K562 (cell line): ENCODE measurements at regions not wholly inside any gene's neighbourhood (a gene's known extent, or its start where the extent isn't known, plus 50 kb on each side); places are given as distances from the start of the nearest gene placed in this dataset.

Experiments
- ATAC-seq: fragments of 200-7000 bp; cut with Tn5 transposase; 3 replicates; pipeline ENCODE4 v1.9.1; 2020; ENCODE audit warnings: moderate library complexity
- BruUV-seq: library from RNA; stranded (reverse); fragments of 400-500 nt; replicated peaks from 2 replicates; lab custom pipeline; 2021; lab: Mats Ljungman, UMichigan
- CTCF ChIA-PET: fragments of 300-600 bp; formaldehyde crosslinking; extraction: SDS; loops from one replicate; lab custom pipeline; 2021; ENCODE audit warnings: low intra/inter-chr PET ratio; lab: Yijun Ruan, JAX
- POLR2A ChIA-PET: fragments of 300-600, 350-650 bp; sonication (Branson Sonifier 250); formaldehyde crosslinking; extraction: SDS; loops from one replicate; lab custom pipeline; 2021; ENCODE audit warnings: antibody characterized with exemption, inconsistent platforms; lab: Yijun Ruan, JAX
- DNase-seq, 4 experiments: peaks; one replicate each; pipeline versions ENCODE4 v3.0.0 to v3.0.0-alpha.2; 2011 to 2018; ENCODE audit warnings: low spot score in 3 of 4, mixed read lengths in 3 of 4; ENCODE audit errors: extremely low read depth in 1 of 4
- FAIRE-seq: peaks from 2 replicates; lab custom pipeline; 2011; peaks lifted over from hg19 to GRCh38; lab: Jason Lieb, UNC
- H2AFZ ChIP-seq: 2 replicates; pipeline ENCODE4 v1.6.0; 2011; ENCODE audit warnings: low read depth, low read length, control low read depth, inconsistent platforms
- H3K27ac ChIP-seq: fragments of 200-600 bp; 3 replicates; pipeline ENCODE4 v1.8.0; 2011; ENCODE audit warnings: low read depth, mild to moderate bottlenecking, control low read depth, inconsistent platforms, low read length, moderate library complexity, mixed read lengths; ENCODE audit errors: extremely low read depth
- H3K27me3 ChIP-seq, 2 experiments: fragments of 300-600 bp in 1 of 2; 2 replicates in 1 of 2; 3 replicates in 1 of 2; pipeline versions ENCODE4 v1.6.0 to v1.8.0; 2011; ENCODE audit warnings: inconsistent platforms in 2 of 2, low read length in 2 of 2, mild to moderate bottlenecking in 1 of 2, mixed read lengths in 1 of 2, moderate library complexity in 1 of 2; ENCODE audit not compliant: control insufficient read depth in 2 of 2, insufficient read depth in 2 of 2
- H3K36me3 ChIP-seq: fragments of 300-600 bp; 3 replicates; pipeline ENCODE4 v1.8.0; 2011; ENCODE audit warnings: mild to moderate bottlenecking, low read length, inconsistent platforms; ENCODE audit not compliant: control insufficient read depth, insufficient read depth
- H3K4me1 ChIP-seq, 2 experiments: fragments of 200-600 bp in 1 of 2; replicated peaks in 1 of 2; 2 replicates in 1 of 2; 3 replicates in 1 of 2; pipeline versions ENCODE4 v1.5.1 to v1.8.0; 2011; ENCODE audit warnings: inconsistent platforms in 2 of 2, low read length in 2 of 2, mild to moderate bottlenecking in 1 of 2, mixed read lengths in 1 of 2, moderate library complexity in 1 of 2; ENCODE audit not compliant: control insufficient read depth in 2 of 2, insufficient read depth in 2 of 2
- H3K4me2 ChIP-seq: 2 replicates; pipeline ENCODE4 v1.6.1; 2011; ENCODE audit warnings: low read length, control low read depth, inconsistent platforms, mixed read lengths; ENCODE audit not compliant: insufficient read depth
- H3K4me3 ChIP-seq: fragments of 200-600 bp; sonication (generic), shearing (Covaris generic); 2 replicates; pipeline ENCODE4 v1.5.1; 2016; ENCODE audit warnings: control low read depth, inconsistent platforms
- H3K79me2 ChIP-seq: fragments of 200-600 bp; 3 replicates; pipeline ENCODE4 v1.8.0; 2011; ENCODE audit warnings: low read length, inconsistent platforms; ENCODE audit not compliant: control insufficient read depth, insufficient read depth
- H3K9ac ChIP-seq, 2 experiments: 2 replicates each; pipeline versions ENCODE4 v1.6.0 to v1.6.1; 2011; ENCODE audit warnings: low read depth in 2 of 2, low read length in 2 of 2, control low read depth in 1 of 2, inconsistent platforms in 1 of 2, mild to moderate bottlenecking in 1 of 2, mixed read lengths in 1 of 2; ENCODE audit not compliant: insufficient read depth in 1 of 2
- H3K9me1 ChIP-seq: one replicate; pipeline ENCODE4 v1.6.0; 2011; ENCODE audit warnings: inconsistent platforms, mild to moderate bottlenecking, low read length, moderate library complexity; ENCODE audit not compliant: control insufficient read depth, insufficient read depth
- H3K9me3 ChIP-seq: replicated peaks from 2 replicates; pipeline ENCODE4 v1.5.1; 2011; ENCODE audit warnings: low read depth, low read length, inconsistent platforms; ENCODE audit not compliant: control insufficient read depth, insufficient read depth
- H4K20me1 ChIP-seq: replicated peaks from 2 replicates; pipeline ENCODE4 v1.6.1; 2011; ENCODE audit warnings: low read length, inconsistent platforms, mixed read lengths; ENCODE audit not compliant: control insufficient read depth, insufficient read depth
- GABPB2 ChIP-seq: fragments of 250-450 bp; sonication (Bioruptor Pico); conservative IDR thresholded peaks from 2 replicates; pipeline ENCODE4 v1.5.1; 2021; ENCODE audit warnings: mild to moderate bottlenecking
- ILK ChIP-seq: fragments of 450-650 bp; IDR thresholded peaks from 2 replicates; pipeline ENCODE4 v1.6.1; 2016; ENCODE audit warnings: missing genetic modification characterization, low read depth, mild to moderate bottlenecking, missing compliant biosample characterization, moderate library complexity, borderline replicate concordance
- NCOR1 ChIP-seq: fragments of 450-650 bp; IDR thresholded peaks from 2 replicates; pipeline ENCODE4 v1.6.1; 2016; ENCODE audit warnings: mild to moderate bottlenecking, moderate library complexity
- SETDB1 ChIP-seq: IDR thresholded peaks from one replicate; pipeline ENCODE4 v1.6.1; 2012; ENCODE audit warnings: low read length, control low read depth, inconsistent platforms
- TBP ChIP-seq: optimal IDR thresholded peaks from 2 replicates; pipeline ENCODE3; 2011; ENCODE audit warnings: low read depth, low read length, improper control_type of control experiment
- ZFP1 ChIP-seq: fragments of 450-650 bp; formaldehyde crosslinking; IDR thresholded peaks from 2 replicates; pipeline ENCODE4 v1.4.0; 2020; ENCODE audit warnings: mild to moderate bottlenecking, mixed read lengths
- ZNF165 ChIP-seq: fragments of 250-450 bp; sonication (Bioruptor Pico); IDR thresholded peaks from 2 replicates; pipeline ENCODE4 v1.4.0; 2020; ENCODE audit warnings: borderline replicate concordance
- ZNF511 ChIP-seq: sonication (generic); formaldehyde crosslinking; IDR thresholded peaks from 2 replicates; pipeline ENCODE4 v1.8.0; 2022; ENCODE audit warnings: mild to moderate bottlenecking, missing genetic modification reagents
- ZNF77 ChIP-seq: fragments of 250-450 bp; sonication (Bioruptor Pico); IDR thresholded peaks from 2 replicates; pipeline ENCODE4 v1.5.0; 2020
- ZSCAN32 ChIP-seq: fragments of 450-650 bp; formaldehyde crosslinking; IDR thresholded peaks from 2 replicates; pipeline ENCODE4 v1.4.0; 2020; ENCODE audit warnings: mild to moderate bottlenecking, moderate library complexity
- WGBS: fragments of 100-300 bp; shearing (Covaris generic); methylation state at CpG from one replicate; pipeline ENCODE4 v1.1.6; 2016; ENCODE audit warnings: low coverage, mixed read lengths; ENCODE audit not compliant: insufficient coverage; ENCODE audit errors: missing lambda C conversion rate; 5-methylcytosine and 5-hydroxymethylcytosine counted together
- in situ Hi-C: fragments of 300-500 bp; cut with MboI; formaldehyde crosslinking; loops from 4 replicates; pipeline ENCODE4 v1.15.0; 2018; ENCODE audit warnings: inconsistent platforms, mixed read lengths
- intact Hi-C: fragments of 100-400 bp; cut with micrococcal nuclease; formaldehyde crosslinking; loops from 2 replicates; pipeline ENCODE4 v1.14.2; 2022
- TF ChIP-seq, protein P1 (sequence below), 2 experiments: fragments of 450-650 bp; conservative IDR thresholded peaks; 2 replicates each; pipeline ENCODE4 v1.6.1; 2017; ENCODE audit warnings: mild to moderate bottlenecking in 2 of 2, moderate library complexity in 2 of 2

GRCh38 chr13:34619326-34619725, 322.7 kb upstream of the NBEA start:
- Histone ChIP-seq H4K20me1 (no peaks in the 10 kb centered on the region), H3K4me3 (no peak overlapping the region), H3K4me2 (no peak overlapping the region), H3K27me3 (no peaks in the 10 kb centered on the region), H3K9me1 (no peaks in the 10 kb centered on the region), H3K9ac (no peak overlapping the region), H3K79me2 (no peaks in the 10 kb centered on the region), H3K4me1 (no peaks in the 10 kb centered on the region), H3K9me3 (no peaks in the 10 kb centered on the region), H2AFZ (no peak overlapping the region), H3K27ac (no peak overlapping the region), H3K36me3 (no peaks in the 10 kb centered on the region)
- no peak for TF ChIP-seq ZFP1 (CRISPR knock-in tag)
- no peak for TF ChIP-seq ZSCAN32
- TF ChIP-seq NCOR1 = no peak
- no peak for TF ChIP-seq SETDB1
- CTCF ChIA-PET = no interaction called here
- FAIRE-seq (no peak), DNase-seq (no peak), ATAC-seq (no peak)
- POLR2A ChIA-PET = no interaction called here
- BruUV-seq = no TSS peak
- intact Hi-C loops = no loop called here
- 0% methylated on average over 5 of the region's 5 CpGs for WGBS
- in situ Hi-C loops = no loop called here

GRCh38 chr13:34620074-34620850, 321.8 kb upstream of the NBEA start:
- POLR2A ChIA-PET = no interaction called here
- no peaks in the 10 kb centered on the region for H3K79me2 ChIP-seq
- WGBS = 0% methylated on average over 7 of the region's 7 CpGs
- H4K20me1 ChIP-seq = no peaks in the 10 kb centered on the region
- no peaks in the 10 kb centered on the region for H3K4me1 ChIP-seq
- intact Hi-C loops = no loop called here
- ATAC-seq = no peak
- H3K9me1 ChIP-seq = no peaks in the 10 kb centered on the region
- H3K9ac ChIP-seq = no peak overlapping the region
- H3K27ac ChIP-seq = no peak overlapping the region
- H2AFZ ChIP-seq = no peak overlapping the region
- H3K4me3 ChIP-seq = no peak overlapping the region
- no peak for DNase-seq
- no peak for TF ChIP-seq TBP
- TF ChIP-seq, protein P1, sequence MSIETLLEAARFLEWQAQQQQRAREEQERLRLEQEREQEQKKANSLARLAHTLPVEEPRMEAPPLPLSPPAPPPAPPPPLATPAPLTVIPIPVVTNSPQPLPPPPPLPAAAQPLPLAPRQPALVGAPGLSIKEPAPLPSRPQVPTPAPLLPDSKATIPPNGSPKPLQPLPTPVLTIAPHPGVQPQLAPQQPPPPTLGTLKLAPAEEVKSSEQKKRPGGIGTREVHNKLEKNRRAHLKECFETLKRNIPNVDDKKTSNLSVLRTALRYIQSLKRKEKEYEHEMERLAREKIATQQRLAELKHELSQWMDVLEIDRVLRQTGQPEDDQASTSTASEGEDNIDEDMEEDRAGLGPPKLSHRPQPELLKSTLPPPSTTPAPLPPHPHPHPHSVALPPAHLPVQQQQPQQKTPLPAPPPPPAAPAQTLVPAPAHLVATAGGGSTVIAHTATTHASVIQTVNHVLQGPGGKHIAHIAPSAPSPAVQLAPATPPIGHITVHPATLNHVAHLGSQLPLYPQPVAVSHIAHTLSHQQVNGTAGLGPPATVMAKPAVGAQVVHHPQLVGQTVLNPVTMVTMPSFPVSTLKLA (conservative IDR thresholded peaks at IDR 0.05) = no peak
- TF ChIP-seq ILK (tag) = no peak
- TF ChIP-seq GABPB2 (CRISPR knock-in tag) = no peak
- TF ChIP-seq ZNF165 (CRISPR knock-in tag) = no peak
- TF ChIP-seq ZNF77 = no peak
- TF ChIP-seq ZNF511 (CRISPR knock-in tag) = no peak
- no peak for FAIRE-seq
- no TSS peak for BruUV-seq
- H3K27me3 ChIP-seq = no peaks in the 10 kb centered on the region
- no peak overlapping the region for H3K4me2 ChIP-seq
- H3K9me3 ChIP-seq = no peaks in the 10 kb centered on the region
- H3K36me3 ChIP-seq = no peaks in the 10 kb centered on the region
- CTCF ChIA-PET = no interaction called here
- in situ Hi-C loops = no loop called here
